ENCODE measurements at regions not wholly inside any gene's neighbourhood (a gene's known extent, or its start where the extent isn't known, plus 50 kb on each side); places are given as distances from the start of the nearest gene placed in this dataset.

DNA sequence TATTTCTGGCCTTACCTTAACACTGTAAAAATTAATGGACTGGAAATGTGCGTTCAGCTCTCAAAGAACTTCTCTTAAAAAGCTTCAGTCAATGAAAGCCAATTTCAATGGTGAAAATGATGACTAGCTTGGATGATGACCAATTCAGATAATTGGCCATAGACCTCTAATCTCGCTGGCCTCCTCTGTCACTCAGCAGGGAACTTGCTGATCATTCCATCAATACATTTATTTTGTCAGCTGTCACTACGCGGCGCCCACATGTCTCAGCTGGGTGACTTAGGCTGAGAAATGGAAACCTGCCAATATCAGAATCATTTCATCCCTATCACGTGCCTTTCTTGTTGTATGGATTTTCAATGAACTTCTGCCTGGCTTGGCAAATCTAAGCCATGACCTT, 673.0 kb upstream of the AUTS2 start:
- TF ChIP-seq, protein P1, sequence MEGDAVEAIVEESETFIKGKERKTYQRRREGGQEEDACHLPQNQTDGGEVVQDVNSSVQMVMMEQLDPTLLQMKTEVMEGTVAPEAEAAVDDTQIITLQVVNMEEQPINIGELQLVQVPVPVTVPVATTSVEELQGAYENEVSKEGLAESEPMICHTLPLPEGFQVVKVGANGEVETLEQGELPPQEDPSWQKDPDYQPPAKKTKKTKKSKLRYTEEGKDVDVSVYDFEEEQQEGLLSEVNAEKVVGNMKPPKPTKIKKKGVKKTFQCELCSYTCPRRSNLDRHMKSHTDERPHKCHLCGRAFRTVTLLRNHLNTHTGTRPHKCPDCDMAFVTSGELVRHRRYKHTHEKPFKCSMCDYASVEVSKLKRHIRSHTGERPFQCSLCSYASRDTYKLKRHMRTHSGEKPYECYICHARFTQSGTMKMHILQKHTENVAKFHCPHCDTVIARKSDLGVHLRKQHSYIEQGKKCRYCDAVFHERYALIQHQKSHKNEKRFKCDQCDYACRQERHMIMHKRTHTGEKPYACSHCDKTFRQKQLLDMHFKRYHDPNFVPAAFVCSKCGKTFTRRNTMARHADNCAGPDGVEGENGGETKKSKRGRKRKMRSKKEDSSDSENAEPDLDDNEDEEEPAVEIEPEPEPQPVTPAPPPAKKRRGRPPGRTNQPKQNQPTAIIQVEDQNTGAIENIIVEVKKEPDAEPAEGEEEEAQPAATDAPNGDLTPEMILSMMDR (conservative IDR thresholded peaks at IDR 0.05 in 1 of 2, IDR thresholded peaks at IDR 0.05 in 1 of 2; ENCODE audit: low read depth in 1 of 2, low read length in 2 of 2) = no peak
- TF ChIP-seq EZH2 (IDR thresholded peaks at IDR 0.05; ENCODE audit: low read length, missing control alignments) = no peak

Data from fibroblast of lung (primary cell).